ENCODE measurements at regions not wholly inside any gene's neighbourhood (a gene's known extent, or its start where the extent isn't known, plus 50 kb on each side); places are given as distances from the start of the nearest gene placed in this dataset.

DNA sequence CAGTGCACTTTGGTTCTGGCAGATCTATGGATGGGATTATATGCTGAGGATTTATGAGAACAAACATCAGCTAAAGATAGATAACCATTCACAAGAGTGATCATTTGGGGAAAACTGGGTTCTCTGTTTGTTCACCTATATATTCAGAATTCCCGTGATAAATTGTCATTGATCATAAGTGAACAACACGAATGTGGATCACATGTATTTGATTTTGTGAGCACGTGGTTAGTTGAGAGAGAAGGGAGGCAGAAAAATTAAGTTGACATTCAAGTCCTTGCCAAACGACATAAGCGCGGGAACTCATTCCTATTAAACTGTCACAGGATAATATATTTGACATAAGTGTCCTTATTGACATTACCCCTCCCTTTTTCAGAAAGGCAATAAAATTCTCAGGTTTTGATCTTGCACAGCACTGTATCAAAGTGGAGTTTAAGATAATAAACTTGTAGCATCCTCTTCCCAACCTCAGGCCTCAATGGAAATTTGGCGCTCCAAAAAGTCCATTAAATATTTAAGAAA is 64.9 kb upstream of the MYO3A start:
- Histone ChIP-seq H3K4me2 (ENCODE audit: insufficient read depth in 1 of 2, low read depth in 2 of 2, low read length in 2 of 2) (no peak overlapping the region), H4K8ac (ENCODE audit: extremely low read depth, insufficient read depth, low read length) (no peak overlapping the region), H3K14ac (ENCODE audit: insufficient read length) (no peak overlapping the region), H4K5ac (ENCODE audit: insufficient read length, low read depth, low read length) (no peak overlapping the region), H2BK5ac (ENCODE audit: low read depth, low read length) (no peak overlapping the region), H3K23me2 (ENCODE audit: low read depth, low read length) (no peaks in the 10 kb centered on the region), H3K56ac (replicated peaks; ENCODE audit: insufficient read length, low read depth, low read length) (no peak overlapping the region), H2AFZ (ENCODE audit: low read length) (no peak overlapping the region), H3K27me3 (replicated peaks in 1 of 4; ENCODE audit: control insufficient read depth in 3 of 4, extremely low read depth in 1 of 4, insufficient read depth in 3 of 4, low read length in 3 of 4) (no peaks in the 10 kb centered on the region), H2BK20ac (ENCODE audit: low read length) (no peak overlapping the region), H3K4me1 (replicated peaks in 1 of 4; ENCODE audit: control insufficient read depth in 3 of 4, insufficient read depth in 4 of 4, low read length in 3 of 4) (no peaks in the 10 kb centered on the region), H3K79me1 (ENCODE audit: low read depth, low read length) (no peaks in the 10 kb centered on the region), H3K9ac (replicated peaks in 1 of 4; ENCODE audit: extremely low read depth in 1 of 4, low read depth in 3 of 4, low read length in 3 of 4) (no peak overlapping the region), H2BK15ac (ENCODE audit: low read length) (no peak overlapping the region), H3K4me3 (ENCODE audit: extremely low read depth in 1 of 4, insufficient read depth in 2 of 4, low read depth in 3 of 4, low read length in 4 of 4) (no peak overlapping the region), H3K36me3 (ENCODE audit: control insufficient read depth in 2 of 4, insufficient read depth in 4 of 4, low read length in 3 of 4) (no peaks in the 10 kb centered on the region), H2BK12ac (ENCODE audit: low read depth, low read length) (no peak overlapping the region), H3K9me3 (ENCODE audit: insufficient read depth in 2 of 2, low read depth in 1 of 2, low read length in 1 of 2) (peaks cover 2 to 3% of the 10 kb centered on the region in 2 experiments; a peak in 2 of 4 replicates), H2AK5ac (ENCODE audit: low read depth, low read length) (no peak overlapping the region), H4K20me1 (replicated peaks in 1 of 2; ENCODE audit: control insufficient read depth in 1 of 2, insufficient read depth in 2 of 2, low read length in 2 of 2) (no peaks in the 10 kb centered on the region), H3K23ac (ENCODE audit: insufficient read length) (no peak overlapping the region), H3K27ac (ENCODE audit: low read depth, low read length) (no peak overlapping the region), H3K4ac (replicated peaks; ENCODE audit: insufficient read length, low read depth, low read length) (no peak overlapping the region), H3K79me2 (ENCODE audit: control insufficient read depth in 1 of 2, insufficient read depth in 2 of 2, low read length in 2 of 2) (no peaks in the 10 kb centered on the region), H2BK120ac (replicated peaks; ENCODE audit: low read depth, low read length) (no peak overlapping the region), H4K91ac (replicated peaks; ENCODE audit: insufficient read length, low read length) (no peak overlapping the region), H3K18ac (ENCODE audit: extremely low read depth, low read length) (no peak overlapping the region)
- ChIA-PET CTCF (ENCODE audit: partially characterized antibody) (interaction anchor here (1.0 to 1.2 kb wide), 2 partner anchors 92 to 442 kb away, joined by 3 read pairs; no protein-coding TSS in a partner anchor), POLR2A (ENCODE audit: partially characterized antibody) (no interaction called here)
- 90% methylated on average over 7 of the region's 7 CpGs; no CpG with 5 or more reads in 1 of the 2 experiments for WGBS, 2 experiments (ENCODE audit: extremely low coverage in 1 of 2, insufficient coverage in 1 of 2, insufficient read length in 1 of 2, insufficient replicate concordance in 2 of 2, low coverage in 1 of 2, low lambda C conversion rate in 2 of 2, missing lambda C conversion rate in 1 of 2)
- TF ChIP-seq KDM1A (IDR thresholded peaks at IDR 0.05; ENCODE audit: borderline replicate concordance, low read length) = no peak
- TF ChIP-seq PHF8 (conservative IDR thresholded peaks at IDR 0.05; ENCODE audit: low read depth, low read length) = no peak
- TF ChIP-seq SRF (IDR thresholded peaks at IDR 0.05; ENCODE audit: low read depth, low read length) = no peak
- TF ChIP-seq TAF7 (optimal IDR thresholded peaks at IDR 0.05; ENCODE audit: borderline replicate concordance, low read depth, low read length) = no peak
- TF ChIP-seq, protein P1, sequence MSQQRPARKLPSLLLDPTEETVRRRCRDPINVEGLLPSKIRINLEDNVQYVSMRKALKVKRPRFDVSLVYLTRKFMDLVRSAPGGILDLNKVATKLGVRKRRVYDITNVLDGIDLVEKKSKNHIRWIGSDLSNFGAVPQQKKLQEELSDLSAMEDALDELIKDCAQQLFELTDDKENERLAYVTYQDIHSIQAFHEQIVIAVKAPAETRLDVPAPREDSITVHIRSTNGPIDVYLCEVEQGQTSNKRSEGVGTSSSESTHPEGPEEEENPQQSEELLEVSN (IDR thresholded peaks at IDR 0.05) = no peak
- no peak for TF ChIP-seq CHD1 (IDR thresholded peaks at IDR 0.05; ENCODE audit: low read depth, low read length)
- no peak for TF ChIP-seq TAF1 (IDR thresholded peaks at IDR 0.05; ENCODE audit: low read depth, low read length)
- no peak for TF ChIP-seq JUND (IDR thresholded peaks at IDR 0.05; ENCODE audit: low read length)
- no peak for TF ChIP-seq CREB1 (IDR thresholded peaks at IDR 0.05)
- no peak for TF ChIP-seq SIRT6 (IDR thresholded peaks at IDR 0.05; ENCODE audit: low read length)
- FAIRE-seq (no peak), DNase-seq (ENCODE audit: low read depth in 1 of 2, low spot score in 2 of 2) (no peak)
